Activated naive CD8-positive, alpha-beta T cell treated with anti-CD3 and anti-CD28 coated beads, Interleukin-2, amount 10 ng/mL, durations not matched to agents 7 days and 5 days (primary cell): ENCODE measurements at regions not wholly inside any gene's neighbourhood (a gene's known extent, or its start where the extent isn't known, plus 50 kb on each side); places are given as distances from the start of the nearest gene placed in this dataset.
"Not testable (repeated sequence)": the region's sequence is repeated elsewhere in the genome, so short reads cannot be mapped to it uniquely, and the experiment has no call there.

ENCODE experiments used
- ATAC-seq: fragments of 150-1000 bp; cut with Tn5 transposase; one replicate; pipeline ENCODE4 v1.10.0; 2021; ENCODE audit warnings: low read depth, moderate library complexity
- POLR2A ChIA-PET: fragments of 350-600 bp; sonication (Branson Sonifier 250); formaldehyde crosslinking; loops from one replicate; lab custom pipeline; 2021; ENCODE audit warnings: antibody characterized with exemption; lab: Charles Lee
- DNase-seq: peaks from one replicate; pipeline ENCODE4 v3.0.0; 2021
- H3K27ac Mint-ChIP-seq: one replicate; pipeline ENCODE4 v1.8.0; 2022; ENCODE audit warnings: mild to moderate bottlenecking, mixed read lengths
- H3K27me3 Mint-ChIP-seq: one replicate; pipeline ENCODE4 v1.8.0; 2022; ENCODE audit warnings: mild to moderate bottlenecking, moderate library complexity, mixed read lengths
- H3K36me3 Mint-ChIP-seq: one replicate; pipeline ENCODE4 v1.8.0; 2021; ENCODE audit warnings: mild to moderate bottlenecking, mixed read lengths
- H3K4me1 Mint-ChIP-seq: one replicate; pipeline ENCODE4 v1.8.0; 2021; ENCODE audit warnings: mixed read lengths
- H3K4me3 Mint-ChIP-seq: one replicate; pipeline ENCODE4 v1.8.0; 2022; ENCODE audit warnings: mild to moderate bottlenecking, moderate library complexity, mixed read lengths
- H3K9me3 Mint-ChIP-seq: one replicate; pipeline ENCODE4 v1.8.0; 2021; ENCODE audit warnings: mixed read lengths

DNA sequence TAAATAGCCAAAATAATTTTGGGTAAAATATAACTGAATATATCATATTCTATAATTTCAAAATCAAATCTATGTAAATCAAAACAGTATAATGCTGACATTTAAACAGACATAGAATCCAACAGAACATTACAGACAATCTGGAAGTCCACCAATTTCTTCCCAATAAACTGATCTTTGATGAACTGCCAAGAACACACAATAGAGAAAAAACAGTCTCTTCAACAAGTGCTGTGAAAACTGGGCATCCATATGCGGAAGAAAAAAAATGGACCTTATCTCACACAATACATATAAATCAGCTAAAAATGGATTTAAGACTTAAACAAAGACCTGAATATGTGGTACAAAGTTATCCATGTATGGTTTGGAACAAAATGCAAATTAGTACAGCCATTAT is 1022.7 kb downstream of the TMEM121 start:
- no peak overlapping the region for H3K4me3 Mint-ChIP-seq
- ATAC-seq (no peak), DNase-seq (no peak)

DNA sequence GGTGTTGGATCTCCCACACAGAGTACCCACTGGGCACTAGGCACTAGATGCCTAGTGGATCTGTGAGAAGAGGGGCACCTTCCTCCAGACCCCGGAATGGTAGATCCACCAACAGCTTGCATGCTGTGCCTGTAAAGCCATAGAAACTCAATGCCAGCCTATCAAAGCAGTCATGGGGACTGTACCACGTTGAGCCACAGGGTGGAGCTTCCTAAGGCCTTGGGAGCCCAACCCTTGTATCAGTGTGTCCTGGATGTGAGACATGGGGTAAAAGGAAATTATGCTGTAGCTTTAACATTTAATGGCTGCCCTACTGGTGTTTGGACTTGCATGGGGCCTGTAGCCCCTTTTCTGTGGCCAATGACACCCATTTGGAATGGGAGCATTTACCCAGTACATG is 1024.9 kb downstream of the TMEM121 start:
- H3K27ac Mint-ChIP-seq, result no peak overlapping the region
- DNase-seq (no peak), ATAC-seq (no peak)
- H3K4me3 Mint-ChIP-seq, result no peak overlapping the region
- POLR2A ChIA-PET, result no interaction called here
- H3K36me3 Mint-ChIP-seq, result peaks cover 2% of the 10 kb centered on the region
- peaks cover 22% of the 10 kb centered on the region for H3K27me3 Mint-ChIP-seq
- H3K9me3 Mint-ChIP-seq, result no peaks in the 10 kb centered on the region
- H3K4me1 Mint-ChIP-seq, result no peaks in the 10 kb centered on the region

More for the DNA sequence above, 1022.7 kb downstream of the TMEM121 start:
- H3K27me3 Mint-ChIP-seq, result peaks cover 27% of the 10 kb centered on the region
- no peak overlapping the region for H3K27ac Mint-ChIP-seq
- H3K9me3 Mint-ChIP-seq, result no peaks in the 10 kb centered on the region
- H3K36me3 Mint-ChIP-seq, result peaks cover 2% of the 10 kb centered on the region
- POLR2A ChIA-PET, result no interaction called here
- no peaks in the 10 kb centered on the region for H3K4me1 Mint-ChIP-seq

DNA sequence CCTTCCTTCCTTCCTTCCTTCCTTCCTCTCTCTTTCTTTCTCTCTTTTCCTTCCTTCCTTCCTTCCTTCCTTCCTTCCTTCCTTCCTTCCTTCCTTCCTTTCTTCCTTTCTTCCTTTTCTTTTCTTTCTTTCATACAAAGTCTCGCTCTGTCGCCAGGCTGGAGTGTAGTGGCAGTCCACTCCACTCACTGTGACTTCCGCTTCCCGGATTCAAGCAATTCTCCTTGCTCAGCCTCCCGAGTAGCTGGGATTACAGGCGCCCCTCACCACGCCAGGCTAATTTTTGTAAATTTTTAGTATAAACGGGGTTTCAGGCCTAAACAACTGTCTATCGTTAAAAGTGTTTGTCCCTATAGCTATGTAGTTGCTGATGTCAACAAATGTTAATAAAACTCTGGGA is 1029.8 kb downstream of the TMEM121 start:
- POLR2A ChIA-PET, H3K9me3 Mint-ChIP-seq, ATAC-seq: not testable (repeated sequence)

DNA sequence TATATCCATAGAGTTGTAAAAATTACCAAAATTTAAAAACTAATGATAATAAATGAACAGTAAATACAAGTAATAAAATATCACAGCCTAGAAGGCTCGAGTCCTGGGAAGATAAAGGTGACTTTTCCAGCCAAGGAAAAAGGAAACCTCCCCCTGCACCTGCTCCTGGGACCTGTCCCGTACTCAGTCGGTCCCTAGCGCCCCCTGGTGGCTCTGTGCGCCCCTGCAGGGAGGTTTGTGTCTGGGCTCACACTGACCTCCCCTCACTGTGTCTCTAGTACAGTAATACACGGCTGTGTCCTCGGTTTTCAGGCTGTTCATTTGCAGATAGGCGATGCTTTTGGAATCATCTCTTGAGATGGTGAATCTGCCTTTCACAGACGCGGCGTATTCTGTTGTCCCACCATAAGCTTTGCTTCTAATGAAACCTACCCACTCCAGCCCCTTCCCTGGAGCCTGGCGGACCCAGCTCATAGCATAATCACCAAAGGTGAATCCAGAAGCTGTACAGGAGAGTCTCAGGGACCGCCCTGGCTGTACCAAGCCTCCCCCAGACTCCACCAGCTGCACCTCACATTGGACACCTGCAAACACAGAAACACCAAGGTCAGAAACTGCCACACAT is 1030.4 kb downstream of the TMEM121 start:
- Mint-ChIP-seq H3K9me3 (no peaks in the 10 kb centered on the region), H3K27ac (no peak overlapping the region), H3K27me3 (peaks cover 33% of the 10 kb centered on the region), H3K4me1 (no peaks in the 10 kb centered on the region), H3K4me3 (no peak overlapping the region), H3K36me3 (peaks cover 2% of the 10 kb centered on the region)
- DNase-seq, result peak; percentile 82
- POLR2A ChIA-PET, result no interaction called here
- peak; percentile 52 for ATAC-seq

More for the DNA sequence above, 1029.8 kb downstream of the TMEM121 start:
- not testable (repeated sequence) for H3K4me1 Mint-ChIP-seq, DNase-seq, H3K36me3 Mint-ChIP-seq, H3K27ac Mint-ChIP-seq, H3K4me3 Mint-ChIP-seq
- H3K27me3 Mint-ChIP-seq, result peaks cover 33% of the 10 kb centered on the region

DNA sequence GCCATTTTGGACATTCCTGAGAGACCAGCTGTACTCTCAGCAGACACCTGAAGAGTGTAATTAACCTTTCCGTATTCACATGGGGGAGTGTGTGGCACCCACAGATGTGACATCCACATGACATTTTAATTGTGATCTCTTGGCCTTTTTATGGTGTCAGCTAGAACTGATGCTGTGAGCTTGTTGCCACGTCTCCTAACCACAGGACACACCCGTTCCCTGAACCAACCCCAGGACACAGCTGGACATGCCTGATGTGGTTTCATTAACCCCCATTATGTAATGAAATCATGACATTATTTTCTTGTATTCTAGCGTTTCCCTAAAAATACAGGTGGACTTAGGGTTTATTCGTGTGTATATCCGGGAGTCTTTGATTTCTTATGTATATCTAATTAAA is 1036.1 kb downstream of the TMEM121 start:
- no peaks in the 10 kb centered on the region for H3K9me3 Mint-ChIP-seq
- H3K36me3 Mint-ChIP-seq, result no peaks in the 10 kb centered on the region
- H3K4me3 Mint-ChIP-seq, result no peak overlapping the region
- H3K27ac Mint-ChIP-seq, result no peak overlapping the region
- H3K27me3 Mint-ChIP-seq, result peaks cover 53% of the 10 kb centered on the region
- H3K4me1 Mint-ChIP-seq, result no peaks in the 10 kb centered on the region
- DNase-seq, result no peak
- no peak for ATAC-seq
- POLR2A ChIA-PET, result no interaction called here

DNA sequence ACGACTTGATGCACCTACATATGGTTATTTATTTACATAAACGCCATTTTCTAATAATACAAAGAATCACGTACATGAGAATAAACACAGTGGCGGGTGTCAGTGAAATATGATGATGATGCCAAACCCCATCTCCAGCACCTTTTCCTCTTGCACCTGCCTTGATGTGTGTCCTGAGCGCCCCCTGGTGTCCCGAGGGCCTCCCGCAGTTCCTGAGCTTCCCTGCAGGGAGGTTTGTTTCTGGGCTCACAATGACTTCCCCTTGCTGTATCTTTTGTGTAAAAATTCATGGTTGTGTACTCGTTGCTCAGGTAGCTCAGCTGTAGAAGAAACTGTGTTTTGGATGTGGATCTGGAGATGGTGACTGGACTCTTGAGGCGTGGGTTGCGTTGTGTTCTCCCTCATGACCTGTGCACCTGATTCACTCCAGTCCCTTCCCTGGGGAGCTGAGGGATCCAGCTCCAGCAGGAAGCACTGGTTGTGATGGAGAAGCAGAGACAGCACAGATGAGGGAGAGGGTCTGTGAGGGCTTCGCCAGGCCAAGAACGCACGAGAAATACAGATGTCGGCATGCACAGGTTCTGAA is 1037.8 kb downstream of the TMEM121 start:
- H3K27me3 Mint-ChIP-seq, result peaks cover 47% of the 10 kb centered on the region

DNA sequence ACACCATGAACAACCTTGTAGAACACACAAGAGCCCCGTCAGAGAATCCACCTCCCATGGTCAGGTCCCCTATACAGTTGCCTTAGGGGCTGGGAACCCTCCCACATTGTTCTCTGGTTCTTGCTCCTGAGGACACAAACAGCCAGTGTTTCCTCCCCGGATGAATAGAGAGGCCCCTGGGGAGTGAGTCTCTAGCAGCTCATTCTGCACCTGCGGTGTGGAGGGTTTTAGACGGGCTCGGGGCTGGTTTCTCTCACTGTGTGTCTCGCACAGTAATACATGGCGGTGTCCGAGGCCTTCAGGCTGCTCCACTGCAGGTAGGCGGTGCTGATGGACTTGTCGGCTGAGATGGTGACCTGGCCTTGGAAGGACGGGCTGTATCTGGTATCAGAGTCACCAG is 1052.1 kb downstream of the TMEM121 start:
- DNase-seq, result no peak
- H3K27me3 Mint-ChIP-seq, result peaks cover 13% of the 10 kb centered on the region
- no peak overlapping the region for H3K27ac Mint-ChIP-seq
- no peaks in the 10 kb centered on the region for H3K9me3 Mint-ChIP-seq
- H3K4me3 Mint-ChIP-seq, result no peak overlapping the region
- H3K4me1 Mint-ChIP-seq, result no peaks in the 10 kb centered on the region
- ATAC-seq, result no peak
- no peaks in the 10 kb centered on the region for H3K36me3 Mint-ChIP-seq
- POLR2A ChIA-PET, result no interaction called here

More for the DNA sequence above, 1037.8 kb downstream of the TMEM121 start:
- ATAC-seq, result peak; percentile 65
- no peaks in the 10 kb centered on the region for H3K4me1 Mint-ChIP-seq
- POLR2A ChIA-PET, result no interaction called here
- no peaks in the 10 kb centered on the region for H3K36me3 Mint-ChIP-seq
- H3K4me3 Mint-ChIP-seq, result no peak overlapping the region
- no peak overlapping the region for H3K27ac Mint-ChIP-seq
- H3K9me3 Mint-ChIP-seq, result no peaks in the 10 kb centered on the region
- peak; percentile 77 for DNase-seq

DNA sequence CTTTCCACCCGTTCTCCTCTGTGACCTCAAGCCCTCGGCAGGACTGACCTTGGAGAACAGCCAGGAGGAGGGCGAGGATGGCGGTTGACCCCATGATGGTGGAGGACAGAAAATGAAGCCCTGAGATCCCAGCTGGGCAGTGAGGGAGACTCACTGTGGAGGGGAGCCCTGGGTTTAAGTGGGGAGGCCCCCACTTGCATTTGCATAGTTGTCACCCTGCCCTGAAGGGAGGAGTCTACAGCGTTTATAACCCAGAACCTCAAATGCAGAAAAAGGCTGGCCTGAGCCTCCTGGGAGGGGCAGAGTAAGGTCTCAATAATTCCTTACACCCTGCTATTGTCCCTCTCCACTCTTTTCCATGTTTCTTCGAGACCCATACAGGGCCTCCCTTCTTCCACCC is 1052.7 kb downstream of the TMEM121 start:
- Mint-ChIP-seq H3K27ac (no peak overlapping the region), H3K4me1 (no peaks in the 10 kb centered on the region), H3K4me3 (no peak overlapping the region), H3K27me3 (peaks cover 8% of the 10 kb centered on the region), H3K36me3 (no peaks in the 10 kb centered on the region), H3K9me3 (no peaks in the 10 kb centered on the region)
- no peak for ATAC-seq
- POLR2A ChIA-PET, result no interaction called here
- DNase-seq, result no peak

DNA sequence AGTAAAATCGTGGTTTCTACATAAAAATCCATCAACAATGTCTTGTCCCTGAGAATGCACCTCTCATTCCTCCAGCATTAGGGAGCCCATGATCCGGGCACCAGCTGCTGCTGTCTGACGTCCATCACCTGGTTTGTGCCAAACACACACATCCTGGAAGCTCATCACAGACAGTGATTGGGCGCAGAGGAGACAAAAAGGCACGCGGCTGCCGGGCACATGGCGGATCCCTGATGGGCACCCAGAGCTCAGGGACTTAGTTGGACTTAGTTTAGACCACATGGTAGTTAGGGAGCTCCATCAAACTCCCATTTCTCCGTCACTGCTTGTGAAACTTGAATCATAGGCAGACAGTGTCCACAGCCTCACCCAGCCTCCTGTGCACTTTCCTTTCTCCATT is 1059.3 kb downstream of the TMEM121 start:
- POLR2A ChIA-PET, result no interaction called here
- ATAC-seq (no peak), DNase-seq (no peak)
- no peak overlapping the region for H3K27ac Mint-ChIP-seq
- no peaks in the 10 kb centered on the region for H3K36me3 Mint-ChIP-seq
- H3K4me1 Mint-ChIP-seq, result peaks cover 4% of the 10 kb centered on the region
- H3K27me3 Mint-ChIP-seq, result peaks cover 27% of the 10 kb centered on the region
- no peaks in the 10 kb centered on the region for H3K9me3 Mint-ChIP-seq
- H3K4me3 Mint-ChIP-seq, result no peak overlapping the region

DNA sequence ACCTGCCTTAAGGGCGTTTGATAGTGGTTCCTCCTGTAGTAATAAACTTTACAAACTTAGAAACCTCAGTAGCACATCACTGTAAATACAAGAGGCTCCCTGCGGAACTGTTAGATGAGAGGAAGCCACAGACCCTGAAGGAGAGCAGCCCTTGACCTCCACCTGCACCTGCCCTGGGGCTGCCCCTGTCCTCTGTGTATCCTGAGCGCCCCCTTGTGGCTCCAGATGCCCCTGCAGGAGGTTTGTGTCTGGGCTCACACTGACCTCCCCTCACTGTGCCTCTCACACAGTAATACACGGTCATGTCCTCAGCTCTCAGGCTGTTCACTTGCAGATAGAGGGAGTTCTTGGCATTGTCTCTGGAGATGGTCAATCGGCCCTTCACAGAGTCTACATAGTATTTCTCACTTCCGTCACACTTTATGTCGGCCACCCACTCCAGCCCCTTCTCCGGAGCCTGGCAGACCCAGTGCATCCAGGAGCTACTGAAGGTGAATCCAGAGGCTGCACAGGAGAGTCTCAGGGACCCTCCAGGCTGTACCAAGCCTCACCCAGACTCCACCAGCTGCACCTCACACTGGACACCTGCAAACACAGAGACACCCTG is 1059.8 kb downstream of the TMEM121 start:
- Mint-ChIP-seq H3K9me3 (no peaks in the 10 kb centered on the region), H3K4me1 (peaks cover 6% of the 10 kb centered on the region), H3K27ac (no peak overlapping the region), H3K4me3 (no peak overlapping the region), H3K36me3 (no peaks in the 10 kb centered on the region), H3K27me3 (peaks cover 30% of the 10 kb centered on the region)
- peak; percentile 73 for DNase-seq
- POLR2A ChIA-PET, result no interaction called here
- peak; percentile 87 for ATAC-seq

DNA sequence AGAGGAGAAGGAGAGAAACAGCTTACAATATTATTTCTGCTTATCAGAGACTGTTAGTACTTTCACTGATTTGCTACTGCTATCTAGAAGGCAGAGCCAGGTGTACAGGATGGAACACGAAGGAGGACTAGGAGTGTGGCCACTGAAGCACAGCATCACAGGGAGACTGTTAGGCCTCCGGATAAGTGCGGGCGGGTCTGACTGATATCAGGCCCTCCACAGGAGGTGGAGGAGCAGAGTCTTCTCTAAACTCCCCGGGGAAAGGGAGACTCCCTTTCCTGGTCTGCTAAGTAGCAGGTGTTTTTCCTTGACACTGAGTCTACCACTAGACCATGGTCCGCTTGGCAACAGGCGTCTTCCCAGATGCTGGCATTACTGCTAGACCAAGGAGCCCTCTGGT is 1065.2 kb downstream of the TMEM121 start:
- ATAC-seq, DNase-seq, POLR2A ChIA-PET, H3K36me3 Mint-ChIP-seq, H3K4me1 Mint-ChIP-seq, H3K27ac Mint-ChIP-seq, H3K9me3 Mint-ChIP-seq, H3K4me3 Mint-ChIP-seq: not testable (repeated sequence)
- H3K27me3 Mint-ChIP-seq, result peaks cover 54% of the 10 kb centered on the region

DNA sequence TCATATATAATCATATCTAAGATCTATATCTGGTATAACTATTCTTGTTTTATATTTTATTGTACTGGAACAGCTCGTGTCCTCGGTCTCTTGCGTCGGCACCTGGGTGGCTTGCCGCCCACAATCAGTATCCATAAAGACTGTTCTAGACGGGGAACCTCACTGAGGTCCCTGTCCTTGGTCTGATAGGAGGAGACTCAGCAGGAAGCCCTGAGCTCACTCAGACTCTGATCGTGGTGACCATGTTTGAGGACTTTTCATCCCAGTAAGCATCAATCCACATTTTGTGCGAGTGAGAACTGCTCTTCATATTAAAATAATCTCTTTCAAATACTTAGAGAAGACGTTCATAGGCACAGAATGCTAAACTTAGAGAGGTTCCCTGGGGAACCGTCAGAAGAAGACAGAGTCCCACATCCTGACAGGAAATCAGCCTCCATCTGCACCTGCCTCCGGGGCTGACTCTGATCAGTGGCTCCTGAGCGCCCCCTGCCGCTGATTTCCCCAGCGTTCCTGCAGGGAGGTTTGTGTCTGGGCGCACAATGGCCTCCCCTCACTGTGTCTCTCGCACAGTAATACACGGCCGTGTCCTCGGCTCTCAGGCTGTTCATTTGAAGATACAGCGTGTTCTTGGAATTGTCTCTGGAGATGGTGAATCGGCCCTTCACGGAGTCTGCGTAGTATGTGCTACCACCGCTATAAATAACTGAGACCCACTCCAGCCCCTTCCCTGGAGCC is 1065.9 kb downstream of the TMEM121 start:
- H3K4me1 Mint-ChIP-seq, H3K9me3 Mint-ChIP-seq, H3K27ac Mint-ChIP-seq, H3K4me3 Mint-ChIP-seq, ATAC-seq, H3K36me3 Mint-ChIP-seq, POLR2A ChIA-PET: not testable (repeated sequence)
- DNase-seq, result peak; percentile 84
- peaks cover 55% of the 10 kb centered on the region for H3K27me3 Mint-ChIP-seq

DNA sequence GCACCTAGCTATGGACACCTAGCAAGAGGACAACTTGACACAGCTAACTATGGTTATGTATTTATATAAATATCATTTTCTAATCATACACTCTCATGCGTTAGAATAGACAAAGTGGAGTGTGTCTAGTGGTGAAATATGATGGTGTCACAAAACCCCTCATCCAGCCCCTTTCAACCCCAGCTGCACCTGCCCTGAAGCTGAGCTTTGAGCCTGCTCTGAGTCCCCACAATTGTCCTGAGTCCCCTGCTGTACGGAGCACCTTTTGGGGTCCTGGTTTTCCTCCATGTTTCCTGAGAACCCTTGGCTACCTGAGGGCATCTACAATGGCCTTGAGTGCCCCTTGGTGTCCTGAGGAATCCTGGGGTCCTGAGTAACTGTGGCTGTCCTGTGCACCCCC is 1072.8 kb downstream of the TMEM121 start:
- POLR2A ChIA-PET, result no interaction called here
- ATAC-seq (no peak), DNase-seq (no peak)
- no peaks in the 10 kb centered on the region for H3K9me3 Mint-ChIP-seq
- H3K4me1 Mint-ChIP-seq, result no peaks in the 10 kb centered on the region
- H3K36me3 Mint-ChIP-seq, result no peaks in the 10 kb centered on the region
- peaks cover 77% of the 10 kb centered on the region for H3K27me3 Mint-ChIP-seq
- no peak overlapping the region for H3K4me3 Mint-ChIP-seq
- no peak overlapping the region for H3K27ac Mint-ChIP-seq
